ENCODE measurements at regions not wholly inside any gene's neighbourhood (a gene's known extent, or its start where the extent isn't known, plus 50 kb on each side); places are given as distances from the start of the nearest gene placed in this dataset.

- DNase-seq (ENCODE audit: low spot score): no peak
These were observed 109.4 kb upstream of the PDE1C start for GRCh38 chr7:32179567-32179966.

GRCh38 chr7:32178677-32179366, 108.6 kb upstream of the PDE1C start:
- DNase-seq (ENCODE audit: low spot score): no peak

GRCh38 chr7:32177232-32177631, 107.0 kb upstream of the PDE1C start:
- no peak for DNase-seq (ENCODE audit: low spot score)

GRCh38 chr7:32175099-32175498, 104.9 kb upstream of the PDE1C start:
- DNase-seq (ENCODE audit: low spot score): no peak

- no peak for DNase-seq (ENCODE audit: low spot score)
These were observed 101.0 kb upstream of the PDE1C start for GRCh38 chr7:32171248-32171647.

- no peak for DNase-seq (ENCODE audit: low spot score)
These were observed 100.6 kb upstream of the PDE1C start for GRCh38 chr7:32170838-32171237.

GRCh38 chr7:32169228-32169627, 99.0 kb upstream of the PDE1C start:
- no peak for DNase-seq (ENCODE audit: low spot score)

GRCh38 chr7:32167815-32168214, 97.6 kb upstream of the PDE1C start:
- no peak for DNase-seq (ENCODE audit: low spot score)

GRCh38 chr7:32167256-32167655, 97.0 kb upstream of the PDE1C start:
- no peak for DNase-seq (ENCODE audit: low spot score)

GRCh38 chr7:32164341-32164996, 94.3 kb upstream of the PDE1C start:
- DNase-seq (ENCODE audit: low spot score): peak; percentile 37

GRCh38 chr7:32163896-32164295, 93.7 kb upstream of the PDE1C start:
- no peak for DNase-seq (ENCODE audit: low spot score)

GRCh38 chr7:32163141-32163806, 93.1 kb upstream of the PDE1C start:
- peak; percentile 30 for DNase-seq (ENCODE audit: low spot score)

GRCh38 chr7:32161708-32162107, 91.5 kb upstream of the PDE1C start:
- no peak for DNase-seq (ENCODE audit: low spot score)

- DNase-seq (ENCODE audit: low spot score): no peak
These were observed 88.8 kb upstream of the PDE1C start for GRCh38 chr7:32158751-32159745.

GRCh38 chr7:32158076-32158475, 87.9 kb upstream of the PDE1C start:
- no peak for DNase-seq (ENCODE audit: low spot score)

- peak; percentile 32 for DNase-seq (ENCODE audit: low spot score)
These were observed 85.5 kb upstream of the PDE1C start for GRCh38 chr7:32155712-32156111.

- peak; percentile 40 for DNase-seq (ENCODE audit: low spot score)
These were observed 84.6 kb upstream of the PDE1C start for GRCh38 chr7:32154797-32155196.

- no peak for DNase-seq (ENCODE audit: low spot score)
These were observed 82.8 kb upstream of the PDE1C start for GRCh38 chr7:32153006-32153405.

- DNase-seq (ENCODE audit: low spot score): no peak
These were observed 82.4 kb upstream of the PDE1C start for GRCh38 chr7:32152576-32152975.

GRCh38 chr7:32150589-32150988, 80.4 kb upstream of the PDE1C start:
- no peak for DNase-seq (ENCODE audit: low spot score)

GRCh38 chr7:32150039-32150438, 79.8 kb upstream of the PDE1C start:
- DNase-seq (ENCODE audit: low spot score): no peak
